ENCODE measurements at regions not wholly inside any gene's neighbourhood (a gene's known extent, or its start where the extent isn't known, plus 50 kb on each side); places are given as distances from the start of the nearest gene placed in this dataset.

- TF ChIP-seq POLR2A (IDR thresholded peaks at IDR 0.05; ENCODE audit: low read length): no peak
- no peak for TF ChIP-seq GATA1 (IDR thresholded peaks at IDR 0.05; ENCODE audit: low read depth, low read length)
Measured at GRCh38 chr11:115636753-115637527, 132.7 kb upstream of the CADM1 start.

All from erythroblast (primary cell).